Colonic mucosa (tissue), 4 donors: ENCODE measurements at regions not wholly inside any gene's neighbourhood (a gene's known extent, or its start where the extent isn't known, plus 50 kb on each side); places are given as distances from the start of the nearest gene placed in this dataset.
"Not testable (repeated sequence)": the region's sequence is repeated elsewhere in the genome, so short reads cannot be mapped to it uniquely, and the experiment has no call there.

Source experiments
- DNase-seq: peaks from one replicate; pipeline ENCODE4 v3.0.0-alpha.2; 2020
- H3K27ac ChIP-seq: fragments of 200-600 bp; one replicate; pipeline ENCODE4 v1.8.0; 2021
- H3K27me3 ChIP-seq: fragments of 200-600 bp; one replicate; pipeline ENCODE4 v1.8.0; 2021
- H3K36me3 ChIP-seq: fragments of 200-600 bp; one replicate; pipeline ENCODE4 v1.8.0; 2021
- H3K4me1 ChIP-seq: fragments of 200-600 bp; one replicate; pipeline ENCODE4 v1.8.0; 2021; ENCODE audit warnings: mild to moderate bottlenecking
- H3K4me3 ChIP-seq: fragments of 200-600 bp; one replicate; pipeline ENCODE4 v1.8.0; 2021
- H3K9ac ChIP-seq, 2 donors: one replicate each; pipeline ENCODE4 v1.7.0; 2013; ENCODE audit warnings: control low read depth in 2 of 2, low read depth in 2 of 2, low read length in 2 of 2
- H3K9me3 ChIP-seq: fragments of 200-600 bp; one replicate; pipeline ENCODE4 v1.8.0; 2021
- intact Hi-C: fragments of 100-400 bp; cut with DNase I; formaldehyde crosslinking; loops from one replicate; pipeline ENCODE4 v1.14.1; 2022
- TF ChIP-seq, protein P1 (sequence below): fragments of 200-600 bp; IDR thresholded peaks from one replicate; pipeline ENCODE4 v1.8.0; 2022; ENCODE audit warnings: antibody characterized with exemption, mild to moderate bottlenecking
- donor health status: healthy.
- donor health status: DM: no; HTN: no; CAD: no.
- donor health status: DM: no; HTN: no; CAD: no.

DNA sequence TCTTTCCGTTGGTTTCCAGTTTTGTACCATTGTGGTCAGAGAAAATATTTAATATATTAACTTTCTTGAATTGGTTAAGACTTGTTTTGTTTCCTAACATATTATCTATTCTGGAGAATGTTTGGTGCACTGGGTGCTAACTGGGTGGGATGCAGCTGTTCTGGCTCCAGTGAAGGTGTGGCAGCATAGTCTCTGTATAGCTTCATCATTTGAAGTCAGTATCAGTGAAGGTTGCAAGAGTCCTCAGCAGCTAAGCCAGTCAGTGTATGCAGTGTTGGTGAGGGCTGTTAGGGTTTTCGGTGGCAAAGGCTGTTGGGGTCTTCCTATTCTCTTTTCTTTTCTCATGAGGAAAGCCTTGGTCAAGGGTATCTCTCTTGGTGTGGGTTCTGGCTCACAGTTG, 698.7 kb upstream of the ADGRL4 start:
- H3K36me3 ChIP-seq, result no peaks in the 10 kb centered on the region
- intact Hi-C loops, result no loop called here
- no peaks in the 10 kb centered on the region for H3K27me3 ChIP-seq
- TF ChIP-seq, protein P1, sequence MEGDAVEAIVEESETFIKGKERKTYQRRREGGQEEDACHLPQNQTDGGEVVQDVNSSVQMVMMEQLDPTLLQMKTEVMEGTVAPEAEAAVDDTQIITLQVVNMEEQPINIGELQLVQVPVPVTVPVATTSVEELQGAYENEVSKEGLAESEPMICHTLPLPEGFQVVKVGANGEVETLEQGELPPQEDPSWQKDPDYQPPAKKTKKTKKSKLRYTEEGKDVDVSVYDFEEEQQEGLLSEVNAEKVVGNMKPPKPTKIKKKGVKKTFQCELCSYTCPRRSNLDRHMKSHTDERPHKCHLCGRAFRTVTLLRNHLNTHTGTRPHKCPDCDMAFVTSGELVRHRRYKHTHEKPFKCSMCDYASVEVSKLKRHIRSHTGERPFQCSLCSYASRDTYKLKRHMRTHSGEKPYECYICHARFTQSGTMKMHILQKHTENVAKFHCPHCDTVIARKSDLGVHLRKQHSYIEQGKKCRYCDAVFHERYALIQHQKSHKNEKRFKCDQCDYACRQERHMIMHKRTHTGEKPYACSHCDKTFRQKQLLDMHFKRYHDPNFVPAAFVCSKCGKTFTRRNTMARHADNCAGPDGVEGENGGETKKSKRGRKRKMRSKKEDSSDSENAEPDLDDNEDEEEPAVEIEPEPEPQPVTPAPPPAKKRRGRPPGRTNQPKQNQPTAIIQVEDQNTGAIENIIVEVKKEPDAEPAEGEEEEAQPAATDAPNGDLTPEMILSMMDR, result no peak
- no peak for DNase-seq
- H3K9ac ChIP-seq, result no peak overlapping the region
- no peak overlapping the region for H3K4me3 ChIP-seq
- H3K27ac ChIP-seq, result no peak overlapping the region
- H3K4me1 ChIP-seq, result no peaks in the 10 kb centered on the region
- no peaks in the 10 kb centered on the region for H3K9me3 ChIP-seq

- TF ChIP-seq, protein P1, result no peak
- H3K36me3 ChIP-seq, result no peaks in the 10 kb centered on the region
- H3K4me1 ChIP-seq, result no peaks in the 10 kb centered on the region
- no peaks in the 10 kb centered on the region for H3K9me3 ChIP-seq
- no peaks in the 10 kb centered on the region for H3K27me3 ChIP-seq
- no peak overlapping the region for H3K9ac ChIP-seq
- intact Hi-C loops, result no loop called here
- no peak overlapping the region for H3K4me3 ChIP-seq
- no peak overlapping the region for H3K27ac ChIP-seq
- no peak for DNase-seq
Measured at GRCh38 chr1:79704067-79704466, 697.5 kb upstream of the ADGRL4 start.

- intact Hi-C loops, H3K27me3 ChIP-seq, H3K4me1 ChIP-seq, DNase-seq, H3K36me3 ChIP-seq, H3K4me3 ChIP-seq, H3K27ac ChIP-seq, H3K9ac ChIP-seq, H3K9me3 ChIP-seq: not testable (repeated sequence)
Measured at GRCh38 chr1:79702336-79702999, 695.9 kb upstream of the ADGRL4 start.

DNA sequence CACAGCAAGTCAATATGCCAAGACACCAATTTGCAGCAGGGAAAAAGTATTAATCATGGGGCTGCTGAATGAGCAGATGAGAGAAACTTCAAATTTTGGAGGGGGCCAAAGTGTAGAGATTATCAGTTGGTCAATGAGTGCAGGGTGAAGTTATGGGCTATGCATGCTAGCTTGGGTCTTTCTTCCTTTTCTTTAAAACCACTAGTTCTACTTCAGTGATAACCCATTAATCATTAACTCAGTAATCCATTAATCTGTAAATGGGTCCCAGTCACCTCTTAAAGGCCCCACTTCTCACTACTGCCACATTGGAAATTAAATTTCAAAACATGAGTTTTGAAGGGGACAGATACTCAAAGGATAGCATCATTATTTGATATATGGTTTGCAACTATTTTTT, 688.6 kb upstream of the ADGRL4 start:
- no peak for DNase-seq
- Histone ChIP-seq H3K4me1 (no peaks in the 10 kb centered on the region), H3K27ac (no peak overlapping the region), H3K27me3 (no peaks in the 10 kb centered on the region), H3K36me3 (no peaks in the 10 kb centered on the region), H3K9ac (no peak overlapping the region), H3K9me3 (no peaks in the 10 kb centered on the region), H3K4me3 (no peak overlapping the region)
- intact Hi-C loops, result no loop called here
- TF ChIP-seq, protein P1, result no peak

GRCh38 chr1:79694241-79694640, 687.7 kb upstream of the ADGRL4 start:
- no peaks in the 10 kb centered on the region for H3K27me3 ChIP-seq

More at GRCh38 chr1:79694241-79694640, 687.7 kb upstream of the ADGRL4 start:
- no peaks in the 10 kb centered on the region for H3K36me3 ChIP-seq
- intact Hi-C loops, result no loop called here
- H3K9ac ChIP-seq, result no peak overlapping the region
- H3K4me3 ChIP-seq, result no peak overlapping the region
- TF ChIP-seq, protein P1, result no peak
- DNase-seq, result no peak
- no peaks in the 10 kb centered on the region for H3K4me1 ChIP-seq
- H3K27ac ChIP-seq, result no peak overlapping the region
- no peaks in the 10 kb centered on the region for H3K9me3 ChIP-seq
